Activated CD8-positive, alpha-beta T cell treated with anti-CD3 and anti-CD28 coated beads for 36 hours (primary cell): ENCODE measurements at regions not wholly inside any gene's neighbourhood (a gene's known extent, or its start where the extent isn't known, plus 50 kb on each side); places are given as distances from the start of the nearest gene placed in this dataset.

Experiments used
- ATAC-seq: fragments of 200-7000 bp; cut with Tn5 transposase; one replicate; pipeline ENCODE4 v1.10.0; 2021; ENCODE audit warnings: mild to moderate bottlenecking, moderate library complexity
- CTCF ChIA-PET: fragments of 350-600 bp; sonication (Branson Sonifier 250); formaldehyde crosslinking; loops from one replicate; lab custom pipeline; 2021; ENCODE audit warnings: antibody characterized with exemption; lab: Charles Lee
- POLR2A ChIA-PET: fragments of 350-600 bp; sonication (Branson Sonifier 250); formaldehyde crosslinking; loops from one replicate; lab custom pipeline; 2021; ENCODE audit warnings: antibody characterized with exemption; lab: Charles Lee
- DNase-seq: peaks from one replicate; pipeline ENCODE4 v3.0.0-alpha.2; 2020
- H3K27ac Mint-ChIP-seq: one replicate; pipeline ENCODE4 v1.8.0; 2021; ENCODE audit warnings: mild to moderate bottlenecking, mixed read lengths
- H3K27me3 Mint-ChIP-seq: one replicate; pipeline ENCODE4 v1.8.0; 2021; ENCODE audit warnings: mixed read lengths
- H3K36me3 Mint-ChIP-seq: one replicate; pipeline ENCODE4 v1.8.0; 2021; ENCODE audit warnings: low read depth, mixed read lengths
- H3K4me1 Mint-ChIP-seq: one replicate; pipeline ENCODE4 v1.8.0; 2021; ENCODE audit warnings: low read depth, mixed read lengths
- H3K4me3 Mint-ChIP-seq: one replicate; pipeline ENCODE4 v1.8.0; 2021; ENCODE audit warnings: mild to moderate bottlenecking, moderate library complexity, mixed read lengths
- H3K9me3 Mint-ChIP-seq: one replicate; pipeline ENCODE4 v1.8.0; 2021; ENCODE audit warnings: mixed read lengths
- intact Hi-C: fragments of 100-400 bp; cut with micrococcal nuclease; formaldehyde crosslinking; loops from one replicate; pipeline ENCODE4 v1.10.0; 2022
- TF ChIP-seq, protein P1 (sequence below): fragments of 200-600 bp; IDR thresholded peaks from one replicate; pipeline ENCODE4 v1.8.0; 2022; ENCODE audit warnings: antibody characterized with exemption, mild to moderate bottlenecking

- ATAC-seq (no peak), DNase-seq (no peak)
- intact Hi-C loops, result no loop called here
- Mint-ChIP-seq H3K36me3 (no peaks in the 10 kb centered on the region), H3K27me3 (no peaks in the 10 kb centered on the region), H3K4me1 (no peaks in the 10 kb centered on the region), H3K27ac (no peak overlapping the region), H3K9me3 (no peaks in the 10 kb centered on the region), H3K4me3 (no peak overlapping the region)
- CTCF ChIA-PET, result no interaction called here
- POLR2A ChIA-PET, result no interaction called here
- TF ChIP-seq, protein P1, sequence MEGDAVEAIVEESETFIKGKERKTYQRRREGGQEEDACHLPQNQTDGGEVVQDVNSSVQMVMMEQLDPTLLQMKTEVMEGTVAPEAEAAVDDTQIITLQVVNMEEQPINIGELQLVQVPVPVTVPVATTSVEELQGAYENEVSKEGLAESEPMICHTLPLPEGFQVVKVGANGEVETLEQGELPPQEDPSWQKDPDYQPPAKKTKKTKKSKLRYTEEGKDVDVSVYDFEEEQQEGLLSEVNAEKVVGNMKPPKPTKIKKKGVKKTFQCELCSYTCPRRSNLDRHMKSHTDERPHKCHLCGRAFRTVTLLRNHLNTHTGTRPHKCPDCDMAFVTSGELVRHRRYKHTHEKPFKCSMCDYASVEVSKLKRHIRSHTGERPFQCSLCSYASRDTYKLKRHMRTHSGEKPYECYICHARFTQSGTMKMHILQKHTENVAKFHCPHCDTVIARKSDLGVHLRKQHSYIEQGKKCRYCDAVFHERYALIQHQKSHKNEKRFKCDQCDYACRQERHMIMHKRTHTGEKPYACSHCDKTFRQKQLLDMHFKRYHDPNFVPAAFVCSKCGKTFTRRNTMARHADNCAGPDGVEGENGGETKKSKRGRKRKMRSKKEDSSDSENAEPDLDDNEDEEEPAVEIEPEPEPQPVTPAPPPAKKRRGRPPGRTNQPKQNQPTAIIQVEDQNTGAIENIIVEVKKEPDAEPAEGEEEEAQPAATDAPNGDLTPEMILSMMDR, result no peak
Measured at GRCh38 chr13:71924931-71925330, 57.9 kb upstream of the DACH1 start.

- no peak for DNase-seq
- Mint-ChIP-seq H3K36me3 (no peaks in the 10 kb centered on the region), H3K4me3 (no peak overlapping the region), H3K9me3 (no peaks in the 10 kb centered on the region), H3K27ac (no peak overlapping the region), H3K27me3 (no peaks in the 10 kb centered on the region), H3K4me1 (no peaks in the 10 kb centered on the region)
- intact Hi-C loops, result no loop called here
- ATAC-seq, result no peak
- CTCF ChIA-PET, result no interaction called here
- POLR2A ChIA-PET, result no interaction called here
- TF ChIP-seq, protein P1, result no peak
Measured at GRCh38 chr13:71922194-71922593, 55.2 kb upstream of the DACH1 start.
